ENCODE measurements at regions not wholly inside any gene's neighbourhood (a gene's known extent, or its start where the extent isn't known, plus 50 kb on each side); places are given as distances from the start of the nearest gene placed in this dataset.

GRCh38 chr16:54999481-54999880, 68.8 kb downstream of the IRX5 start:
- ChIA-PET POLR2A (no interaction called here), CTCF (ENCODE audit: unreplicated experiment) (no interaction called here)
- Histone ChIP-seq H3K27ac (ENCODE audit: low read depth, low read length, poor library complexity, severe bottlenecking) (no peak overlapping the region), H3K4me1 (ENCODE audit: insufficient read depth, low read length, poor library complexity, severe bottlenecking) (no peaks in the 10 kb centered on the region), H3K9me2 (ENCODE audit: insufficient read depth, low read length) (no peaks in the 10 kb centered on the region), H3K4me2 (ENCODE audit: low read length) (no peak overlapping the region), H4K20me1 (ENCODE audit: insufficient read depth, low read length) (no peaks in the 10 kb centered on the region), H3K4me3 (ENCODE audit: low read depth, low read length, poor library complexity, severe bottlenecking) (no peak overlapping the region), H3K9me3 (ENCODE audit: low read length) (no peaks in the 10 kb centered on the region), H3K36me3 (ENCODE audit: insufficient read depth, low read length) (no peaks in the 10 kb centered on the region), H2AFZ (ENCODE audit: low read length) (no peak overlapping the region), H3K79me2 (ENCODE audit: insufficient read depth, low read depth, low read length) (no peaks in the 10 kb centered on the region)
- intact Hi-C loops (cut with micrococcal nuclease; ENCODE audit: unreplicated experiment): no loop called here
- TF ChIP-seq, protein P1, sequence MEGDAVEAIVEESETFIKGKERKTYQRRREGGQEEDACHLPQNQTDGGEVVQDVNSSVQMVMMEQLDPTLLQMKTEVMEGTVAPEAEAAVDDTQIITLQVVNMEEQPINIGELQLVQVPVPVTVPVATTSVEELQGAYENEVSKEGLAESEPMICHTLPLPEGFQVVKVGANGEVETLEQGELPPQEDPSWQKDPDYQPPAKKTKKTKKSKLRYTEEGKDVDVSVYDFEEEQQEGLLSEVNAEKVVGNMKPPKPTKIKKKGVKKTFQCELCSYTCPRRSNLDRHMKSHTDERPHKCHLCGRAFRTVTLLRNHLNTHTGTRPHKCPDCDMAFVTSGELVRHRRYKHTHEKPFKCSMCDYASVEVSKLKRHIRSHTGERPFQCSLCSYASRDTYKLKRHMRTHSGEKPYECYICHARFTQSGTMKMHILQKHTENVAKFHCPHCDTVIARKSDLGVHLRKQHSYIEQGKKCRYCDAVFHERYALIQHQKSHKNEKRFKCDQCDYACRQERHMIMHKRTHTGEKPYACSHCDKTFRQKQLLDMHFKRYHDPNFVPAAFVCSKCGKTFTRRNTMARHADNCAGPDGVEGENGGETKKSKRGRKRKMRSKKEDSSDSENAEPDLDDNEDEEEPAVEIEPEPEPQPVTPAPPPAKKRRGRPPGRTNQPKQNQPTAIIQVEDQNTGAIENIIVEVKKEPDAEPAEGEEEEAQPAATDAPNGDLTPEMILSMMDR (conservative IDR thresholded peaks at IDR 0.05; ENCODE audit: low read length): no peak
- TF ChIP-seq EZH2phosphoT487 (IDR thresholded peaks at IDR 0.05; ENCODE audit: borderline replicate concordance, low read depth, low read length): no peak
- no peak for DNase-seq (ENCODE audit: low spot score)
- BruUV-seq (replicated peaks): no TSS peak

DNA sequence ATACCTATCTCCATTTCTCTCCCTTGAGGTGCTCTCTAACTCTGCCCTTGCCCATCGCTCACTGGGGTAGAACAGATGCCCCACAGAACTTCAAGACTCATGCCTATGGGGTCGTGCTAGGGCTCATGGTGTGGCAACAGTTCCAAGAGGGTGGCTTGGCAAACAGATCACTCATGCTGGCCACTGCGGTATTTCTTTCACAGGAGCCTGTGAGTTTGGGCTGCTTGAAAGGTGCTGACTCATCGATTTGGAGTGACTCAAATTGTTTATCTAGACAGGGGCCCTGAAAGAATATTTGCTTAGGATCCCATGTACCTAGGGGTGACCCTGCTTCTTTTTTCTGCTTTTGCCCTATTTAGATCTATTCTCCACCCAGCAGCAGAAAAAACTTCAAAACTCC, 69.9 kb downstream of the IRX5 start:
- intact Hi-C loops (cut with micrococcal nuclease; ENCODE audit: unreplicated experiment): no loop called here
- POLR2A ChIA-PET: no interaction called here
- H3K27ac ChIP-seq (ENCODE audit: low read depth, low read length, poor library complexity, severe bottlenecking): no peak overlapping the region
- H3K36me3 ChIP-seq (ENCODE audit: insufficient read depth, low read length): no peaks in the 10 kb centered on the region
- no peak for DNase-seq (ENCODE audit: low spot score)
- no peaks in the 10 kb centered on the region for H3K9me3 ChIP-seq (ENCODE audit: low read length)
- no peak overlapping the region for H3K4me3 ChIP-seq (ENCODE audit: low read depth, low read length, poor library complexity, severe bottlenecking)
- H3K4me2 ChIP-seq (ENCODE audit: low read length): no peak overlapping the region
- no peaks in the 10 kb centered on the region for H3K79me2 ChIP-seq (ENCODE audit: insufficient read depth, low read depth, low read length)
- no peaks in the 10 kb centered on the region for H3K4me1 ChIP-seq (ENCODE audit: insufficient read depth, low read length, poor library complexity, severe bottlenecking)
- no peak for TF ChIP-seq EZH2phosphoT487 (IDR thresholded peaks at IDR 0.05; ENCODE audit: borderline replicate concordance, low read depth, low read length)
- TF ChIP-seq, protein P1 (conservative IDR thresholded peaks at IDR 0.05; ENCODE audit: low read length): no peak
- H4K20me1 ChIP-seq (ENCODE audit: insufficient read depth, low read length): no peaks in the 10 kb centered on the region
- H3K9me2 ChIP-seq (ENCODE audit: insufficient read depth, low read length): no peaks in the 10 kb centered on the region
- BruUV-seq (replicated peaks): no TSS peak
- CTCF ChIA-PET (ENCODE audit: unreplicated experiment): no interaction called here
- H2AFZ ChIP-seq (ENCODE audit: low read length): no peak overlapping the region

DNA sequence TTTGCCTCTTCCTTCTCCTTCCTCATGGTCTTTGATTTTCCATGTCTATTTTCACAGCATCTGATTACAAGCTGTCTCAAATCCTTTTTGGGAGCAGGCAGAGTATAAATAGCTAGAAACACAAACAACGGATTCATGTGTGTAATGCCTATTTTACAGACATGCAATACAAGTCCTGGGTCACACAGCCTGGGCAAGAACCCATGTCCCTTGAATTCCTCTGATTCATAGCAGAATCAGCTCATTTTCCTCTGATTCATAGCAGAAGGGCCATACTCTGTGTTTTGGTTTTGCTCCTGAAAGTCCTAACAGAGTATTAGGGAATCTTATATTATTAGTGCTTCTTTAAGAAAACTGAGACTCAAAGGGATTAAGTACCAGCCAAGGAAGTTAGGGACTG, 71.3 kb downstream of the IRX5 start:
- Histone ChIP-seq H3K27ac (ENCODE audit: low read depth, low read length, poor library complexity, severe bottlenecking) (no peak overlapping the region), H3K4me1 (ENCODE audit: insufficient read depth, low read length, poor library complexity, severe bottlenecking) (no peaks in the 10 kb centered on the region), H3K36me3 (ENCODE audit: insufficient read depth, low read length) (no peaks in the 10 kb centered on the region), H3K79me2 (ENCODE audit: insufficient read depth, low read depth, low read length) (no peaks in the 10 kb centered on the region), H4K20me1 (ENCODE audit: insufficient read depth, low read length) (no peaks in the 10 kb centered on the region), H3K9me3 (ENCODE audit: low read length) (no peaks in the 10 kb centered on the region), H3K4me2 (ENCODE audit: low read length) (no peak overlapping the region), H2AFZ (ENCODE audit: low read length) (no peak overlapping the region), H3K4me3 (ENCODE audit: low read depth, low read length, poor library complexity, severe bottlenecking) (no peak overlapping the region), H3K9me2 (ENCODE audit: insufficient read depth, low read length) (no peaks in the 10 kb centered on the region)
- intact Hi-C loops (cut with micrococcal nuclease; ENCODE audit: unreplicated experiment): no loop called here
- POLR2A ChIA-PET: interaction anchor here (1.2 kb wide), 1 partner anchor 14 kb away, joined by 3 read pairs; no protein-coding TSS in a partner anchor
- BruUV-seq (replicated peaks): no TSS peak
- TF ChIP-seq, protein P1 (conservative IDR thresholded peaks at IDR 0.05; ENCODE audit: low read length): no peak
- TF ChIP-seq EZH2phosphoT487 (IDR thresholded peaks at IDR 0.05; ENCODE audit: borderline replicate concordance, low read depth, low read length): no peak
- DNase-seq (ENCODE audit: low spot score): no peak
- CTCF ChIA-PET (ENCODE audit: unreplicated experiment): interaction anchor here (0.6 kb wide), 1 partner anchor 39 kb away, joined by 4 read pairs; no protein-coding TSS in a partner anchor
